ENCODE measurements at regions not wholly inside any gene's neighbourhood (a gene's known extent, or its start where the extent isn't known, plus 50 kb on each side); places are given as distances from the start of the nearest gene placed in this dataset.
"Not testable (repeated sequence)": the region's sequence is repeated elsewhere in the genome, so short reads cannot be mapped to it uniquely, and the experiment has no call there.

DNA sequence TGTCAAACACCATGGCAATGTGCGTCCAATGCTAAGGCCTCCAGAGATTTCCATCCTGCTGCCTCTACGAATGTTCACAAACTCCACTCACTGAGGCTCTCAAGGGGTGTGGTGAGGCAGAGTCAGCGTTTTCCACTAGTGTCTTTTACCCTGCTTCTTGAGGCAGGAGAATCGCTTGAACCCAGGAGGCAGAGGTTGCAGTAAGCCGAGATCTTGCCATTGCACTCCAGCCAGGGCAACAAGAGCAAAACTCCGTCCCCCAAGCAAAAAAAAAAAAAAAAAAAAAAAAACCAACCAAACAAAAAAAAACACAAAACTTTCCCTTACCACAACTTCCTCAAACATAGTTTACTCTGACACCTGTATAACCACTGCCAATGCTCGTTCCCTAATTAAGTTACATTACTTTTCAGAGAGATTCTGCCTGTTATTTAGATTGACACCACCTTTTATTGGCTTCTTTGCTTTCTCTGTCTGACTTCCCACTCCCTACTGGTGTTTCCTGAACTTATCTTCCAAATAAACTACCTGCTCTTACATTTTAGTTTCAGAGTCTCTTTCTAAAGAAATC lies 102.1 kb upstream of the ZNF746 start:
- DNase-seq, result no peak

DNA sequence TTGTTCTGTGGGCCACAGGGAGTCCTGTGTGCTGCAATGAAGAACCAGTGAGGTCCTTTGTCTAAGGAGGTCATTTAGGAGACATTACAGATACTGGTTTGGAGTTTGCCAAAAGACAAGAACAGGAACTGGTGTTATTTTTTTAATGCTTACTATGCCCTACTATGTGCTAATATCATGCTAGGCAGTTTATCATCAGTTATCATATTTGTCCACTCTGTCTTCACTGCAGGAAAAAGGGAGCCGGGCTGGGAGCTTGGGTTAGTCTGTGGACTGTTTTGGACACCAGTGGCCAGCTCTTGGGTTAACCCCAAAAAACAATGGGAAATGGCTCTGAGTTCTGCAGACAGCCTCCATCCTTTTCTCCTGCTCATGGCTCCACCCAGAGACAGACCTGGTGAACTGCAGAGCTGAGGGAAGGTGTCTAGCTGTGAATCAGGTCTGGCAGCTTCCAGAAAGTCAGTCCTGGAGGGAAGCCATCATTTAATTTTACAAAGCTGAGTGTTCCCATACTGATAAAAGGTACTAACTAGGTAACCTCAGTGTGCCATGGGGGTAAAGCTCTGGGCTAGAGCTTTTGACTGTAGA lies 101.2 kb upstream of the ZNF746 start:
- DNase-seq, result no peak

DNA sequence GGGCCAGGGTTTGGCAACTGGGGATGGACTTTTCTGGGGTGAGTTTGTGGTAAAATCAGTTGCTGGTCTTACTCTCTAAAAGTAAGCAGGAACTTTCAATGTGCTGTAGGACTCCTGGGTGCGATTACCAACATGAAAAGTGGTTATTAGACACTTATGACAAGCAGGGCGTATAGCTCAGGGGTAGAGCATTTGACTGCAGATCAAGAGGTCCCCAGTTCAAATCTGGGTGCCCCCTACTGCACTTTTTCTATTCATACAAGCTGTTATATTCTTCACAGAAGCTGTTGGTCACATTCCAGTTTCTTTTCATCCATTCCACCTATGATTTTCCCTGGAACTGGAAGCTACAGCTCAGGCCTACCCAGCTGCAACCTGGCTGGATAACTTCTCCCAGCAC lies 100.2 kb upstream of the ZNF746 start:
- DNase-seq, result not testable (repeated sequence)

DNA sequence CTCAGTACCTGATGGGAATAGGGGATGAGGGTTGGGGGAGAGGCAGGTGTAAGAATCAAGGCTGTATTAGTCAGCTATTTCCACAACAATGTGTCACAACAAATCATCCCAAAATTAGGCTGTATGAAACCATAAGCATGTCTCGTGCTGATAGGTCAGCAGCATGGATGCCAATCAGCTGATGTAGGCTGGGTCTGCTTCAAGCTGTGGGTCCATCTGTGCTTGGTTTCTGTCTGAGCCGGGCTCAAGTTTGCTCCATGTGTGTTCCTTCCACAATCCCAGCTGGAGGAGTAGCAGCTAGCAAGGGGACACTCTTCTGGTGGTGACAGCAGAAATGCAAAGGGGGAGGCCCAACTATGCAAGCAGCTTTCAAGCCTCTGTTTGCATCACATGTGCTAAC lies 97.9 kb upstream of the ZNF746 start:
- DNase-seq, result no peak

DNA sequence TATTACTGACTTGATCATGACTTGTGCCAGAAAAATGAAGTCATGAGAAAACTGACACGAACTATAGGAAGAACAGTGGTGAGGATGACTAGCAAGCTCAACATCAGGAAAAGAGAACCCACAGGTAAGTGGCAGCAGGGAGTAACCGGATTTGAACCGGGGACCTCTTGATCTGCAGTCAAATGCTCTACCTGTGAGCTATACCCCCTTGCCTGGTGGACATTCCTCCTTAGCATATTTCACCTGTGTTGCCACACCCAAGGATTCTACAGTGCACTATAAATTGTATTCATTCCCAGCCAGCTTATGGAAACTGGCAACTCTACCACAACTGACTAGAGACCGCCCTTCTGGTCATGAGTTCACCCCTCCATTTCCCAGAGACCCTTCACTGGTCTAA lies 97.5 kb upstream of the ZNF746 start:
- no peak for DNase-seq

DNA sequence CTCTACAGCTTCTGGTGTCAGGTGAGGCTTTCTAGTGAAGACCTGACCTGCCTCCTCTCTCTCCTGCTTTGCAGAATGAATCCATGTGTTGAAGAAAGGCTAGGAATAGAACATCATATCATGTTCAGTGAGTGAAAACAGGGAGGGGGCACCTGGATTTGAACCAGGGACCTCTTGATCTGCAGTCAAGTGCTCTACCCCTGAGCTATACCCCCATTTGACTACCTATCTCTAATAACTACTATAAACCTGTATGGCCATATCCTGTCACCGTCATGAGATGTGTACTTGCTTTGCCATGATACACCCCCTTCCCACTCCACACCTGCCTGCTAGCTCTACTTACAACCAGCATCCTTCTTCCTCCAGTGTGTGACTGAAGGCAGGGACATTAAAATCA lies 91.3 kb upstream of the ZNF746 start:
- DNase-seq, result no peak

DNA sequence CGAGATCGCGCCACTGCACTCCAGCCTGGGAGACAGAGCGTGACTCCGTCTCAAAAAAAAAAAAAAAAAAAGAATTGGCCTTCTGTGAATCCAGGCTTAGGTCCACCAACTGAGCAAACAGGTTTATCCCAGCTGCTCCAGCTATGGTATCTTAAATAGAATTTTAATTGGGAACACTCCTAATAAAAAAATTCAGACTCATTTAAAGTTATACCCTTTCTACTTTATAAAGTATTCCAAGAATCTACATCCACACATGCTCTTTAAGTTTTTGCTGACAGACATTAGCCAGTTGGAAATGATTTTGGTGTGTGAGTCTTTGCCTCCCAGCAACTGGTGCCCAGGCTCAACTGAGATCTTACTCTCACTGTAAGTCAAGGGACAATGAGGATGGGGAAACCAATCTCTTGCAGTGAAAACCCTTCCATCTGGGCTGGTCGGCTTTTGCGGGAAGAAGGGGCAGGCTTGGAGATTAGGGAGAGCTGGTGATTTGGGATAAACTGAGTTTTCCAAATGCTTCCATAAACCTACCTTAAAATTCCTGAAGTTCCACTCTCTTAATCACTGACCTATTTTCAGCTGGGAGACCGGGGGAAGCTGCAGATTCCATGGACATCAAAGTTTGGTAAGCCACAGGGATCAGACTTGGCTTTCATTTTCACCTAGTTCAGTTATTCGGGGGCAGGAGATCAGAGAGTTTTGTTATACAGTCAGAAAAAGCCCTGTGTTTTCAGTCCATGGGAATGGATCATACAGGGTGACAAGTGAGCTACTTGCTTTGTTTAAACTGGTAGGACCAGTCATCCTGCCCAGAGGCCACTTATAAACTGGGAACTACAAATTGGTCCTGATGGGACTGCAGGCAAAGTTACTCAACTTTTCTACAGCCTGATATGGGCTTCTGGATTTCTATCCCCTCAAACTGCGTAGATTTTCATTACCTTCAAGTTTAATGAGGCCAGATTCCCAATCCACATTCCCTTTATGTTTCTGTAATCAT lies 89.3 kb upstream of the ZNF746 start:
- DNase-seq, result no peak

DNA sequence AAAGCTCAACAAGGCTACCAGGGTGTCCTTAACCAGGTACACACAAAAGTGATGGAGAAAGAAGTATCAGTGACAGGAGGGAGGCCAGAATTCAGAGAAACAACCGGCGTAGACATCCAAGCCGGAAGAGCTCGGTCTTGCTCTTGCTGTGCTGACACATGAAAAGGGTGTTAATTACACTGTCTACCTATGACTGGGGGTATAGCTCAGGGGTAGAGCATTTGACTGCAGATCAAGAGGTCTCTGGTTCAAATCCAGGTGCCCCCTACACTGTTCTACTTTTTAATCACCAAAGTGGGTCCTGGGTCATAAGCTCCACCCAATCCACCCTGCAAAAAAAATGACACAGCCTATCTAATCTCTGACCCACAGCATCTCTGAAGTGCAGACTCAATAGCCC lies 86.9 kb upstream of the ZNF746 start:
- DNase-seq, result no peak

DNA sequence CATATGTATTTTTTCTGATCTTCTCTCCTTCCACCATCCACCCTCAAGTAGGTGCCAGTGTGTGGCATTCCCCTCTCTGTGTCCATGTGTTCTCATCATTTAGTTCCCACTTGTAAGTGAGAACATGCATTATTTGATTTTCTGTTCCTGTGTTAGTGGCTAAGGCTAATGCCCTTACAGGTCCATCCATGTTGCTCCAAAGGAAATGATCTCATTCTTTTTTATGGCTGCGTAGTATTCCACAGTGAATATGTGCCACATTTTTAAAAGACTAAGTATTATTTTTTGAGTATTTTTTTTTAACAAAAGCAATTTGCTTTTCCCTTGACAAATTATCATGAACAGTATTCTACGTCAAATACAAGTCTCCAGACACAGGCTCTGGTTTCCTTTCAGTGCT lies 86.4 kb upstream of the ZNF746 start:
- DNase-seq, result no peak

DNA sequence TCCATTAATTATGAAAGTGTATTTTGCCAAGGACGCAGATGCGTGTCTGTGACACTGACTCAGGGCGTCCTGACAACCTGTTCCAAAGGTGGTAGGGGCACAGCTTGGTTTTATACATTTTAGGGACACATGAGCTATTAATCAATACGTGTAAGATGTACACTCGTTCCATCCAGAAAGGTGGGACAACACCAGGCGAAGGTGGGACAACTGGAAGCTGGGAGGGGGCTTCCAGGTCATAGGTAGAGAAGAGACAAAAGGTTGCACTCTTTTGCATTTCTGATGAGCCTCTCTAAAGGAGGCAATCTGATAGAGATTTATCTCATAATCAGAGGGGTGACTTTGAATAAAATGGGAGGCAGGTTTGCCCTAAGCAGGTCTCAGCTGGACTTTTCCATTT lies 82.7 kb upstream of the ZNF746 start:
- DNase-seq, result no peak

DNA sequence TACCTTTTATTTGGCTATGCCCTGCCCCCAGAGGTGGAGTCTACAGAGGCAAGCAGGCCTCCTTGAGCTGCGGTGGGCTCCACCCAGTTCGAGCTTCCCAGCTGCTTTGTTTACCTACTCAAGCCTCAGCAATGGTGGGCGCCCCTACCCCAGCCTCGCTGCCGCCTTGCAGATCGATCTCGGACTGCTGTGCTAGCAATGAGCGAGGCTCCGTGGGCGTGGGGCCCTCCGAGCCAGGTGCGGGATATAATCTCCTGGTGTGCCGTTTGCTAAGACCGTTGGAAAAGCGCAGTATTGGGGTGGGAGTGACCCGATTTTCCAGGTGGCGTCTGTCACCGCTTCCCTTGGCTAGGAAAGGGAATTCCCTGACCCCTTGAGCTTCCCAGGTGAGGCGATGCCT lies 81.8 kb upstream of the ZNF746 start:
- not testable (repeated sequence) for DNase-seq

DNA sequence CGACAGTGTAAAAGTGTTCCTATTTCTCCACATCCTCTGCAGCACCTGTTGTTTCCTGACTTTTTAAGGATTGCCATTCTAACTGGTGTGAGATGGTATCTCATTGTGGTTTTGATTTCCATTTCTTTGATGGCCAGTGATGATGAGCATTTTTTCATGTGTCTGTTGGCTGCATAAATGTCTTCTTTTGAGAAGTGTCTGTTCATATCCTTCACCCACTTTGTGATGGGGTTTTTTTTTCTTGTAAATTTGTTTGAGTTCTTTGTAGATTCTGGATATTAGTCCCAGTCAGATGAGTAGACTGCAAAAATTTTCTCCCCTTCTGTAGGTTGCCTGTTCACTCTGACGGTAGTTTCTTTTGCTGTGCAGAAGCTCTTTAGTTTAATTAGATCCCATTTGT lies 76.8 kb upstream of the ZNF746 start:
- not testable (repeated sequence) for DNase-seq

DNA sequence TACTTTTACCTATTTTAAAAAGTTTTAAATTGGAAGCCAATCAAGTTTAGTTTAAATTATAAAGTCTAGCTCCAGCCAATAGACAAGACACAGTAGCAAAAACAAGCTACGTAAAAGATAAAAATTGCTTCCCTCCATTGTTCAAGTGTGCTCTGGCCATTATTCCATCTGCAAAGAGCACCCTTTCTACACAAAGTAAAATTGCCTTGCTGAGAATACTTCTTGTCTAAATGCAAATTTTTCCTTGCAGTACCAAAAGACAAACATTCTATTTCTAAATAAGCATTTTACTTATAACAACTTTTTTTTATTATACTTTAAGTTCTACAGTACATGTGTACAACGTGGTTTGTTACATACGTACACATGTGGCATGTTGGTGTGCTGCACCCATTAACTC lies 75.9 kb upstream of the ZNF746 start:
- no peak for DNase-seq

DNA sequence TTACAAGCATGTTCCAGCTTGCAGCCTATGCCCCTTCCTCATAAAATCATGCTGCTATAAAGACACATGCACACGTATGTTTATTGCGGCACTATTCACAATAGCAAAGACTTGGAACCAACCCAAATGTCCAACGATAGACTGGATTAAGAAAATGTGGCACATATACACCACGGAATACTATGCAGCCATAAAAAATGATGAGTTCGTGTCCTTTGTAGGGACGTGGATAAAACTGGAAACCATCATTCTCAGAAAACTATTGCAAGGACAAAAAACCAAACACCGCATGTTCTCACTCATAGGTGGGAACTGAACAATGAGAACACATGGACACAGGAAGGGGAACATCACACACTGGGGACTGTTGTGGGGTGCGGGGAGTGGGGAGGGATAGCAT lies 75.3 kb upstream of the ZNF746 start:
- DNase-seq, result not testable (repeated sequence)

DNA sequence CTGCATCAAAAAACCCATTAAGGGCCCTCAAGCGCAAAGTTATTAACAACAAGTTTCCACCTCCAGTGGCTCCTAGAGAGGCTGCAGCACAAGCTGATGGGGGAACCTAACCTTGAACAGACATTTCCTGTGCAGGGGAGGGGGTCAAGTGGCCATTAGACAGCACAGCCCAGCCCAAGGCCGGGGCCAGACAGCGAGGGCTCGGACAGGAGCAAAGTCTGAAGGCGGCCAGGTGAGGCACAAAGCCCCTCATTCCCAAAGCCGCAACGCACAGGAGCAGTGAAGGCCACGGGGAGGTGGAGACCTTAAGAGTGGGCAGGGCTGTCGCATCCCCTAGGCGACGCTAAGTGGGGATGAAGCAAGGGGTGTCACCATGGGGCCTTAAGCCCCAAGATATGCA lies 73.2 kb upstream of the ZNF746 start:
- no peak for DNase-seq

DNA sequence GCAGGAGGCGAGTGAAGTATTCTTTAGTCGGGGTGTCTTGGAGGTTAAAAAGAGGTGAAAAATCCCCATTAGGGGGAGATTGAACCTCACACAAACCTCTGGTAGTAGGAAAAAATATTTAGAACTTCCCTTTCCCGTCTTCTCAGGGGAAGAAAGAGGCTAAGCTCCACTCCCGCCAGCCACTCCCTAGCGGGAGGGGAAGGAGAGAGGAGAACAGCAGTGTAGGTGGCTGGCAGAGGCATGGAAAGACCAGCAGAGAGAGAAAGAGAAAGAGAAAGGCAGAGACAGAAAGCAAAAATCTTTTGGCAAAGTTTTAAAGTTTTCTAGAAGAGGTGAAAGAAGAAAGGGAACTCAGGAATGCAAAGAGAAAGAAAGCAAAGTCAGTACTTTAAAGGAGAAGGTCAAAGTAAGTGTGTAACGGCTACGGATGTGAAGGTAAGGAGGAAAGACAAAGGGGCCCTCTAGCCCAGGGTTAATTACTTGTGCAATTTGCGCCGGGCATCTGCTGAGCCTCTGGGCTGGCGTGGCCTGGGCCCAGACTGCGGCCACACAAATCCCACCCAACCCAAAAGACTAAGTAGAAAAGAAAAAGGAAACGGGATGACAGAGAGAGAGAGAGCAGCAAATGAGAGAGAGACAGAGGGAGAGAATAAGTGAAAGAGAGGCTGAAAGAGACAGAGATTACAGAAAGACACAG lies 72.3 kb upstream of the ZNF746 start:
- DNase-seq, result no peak

DNA sequence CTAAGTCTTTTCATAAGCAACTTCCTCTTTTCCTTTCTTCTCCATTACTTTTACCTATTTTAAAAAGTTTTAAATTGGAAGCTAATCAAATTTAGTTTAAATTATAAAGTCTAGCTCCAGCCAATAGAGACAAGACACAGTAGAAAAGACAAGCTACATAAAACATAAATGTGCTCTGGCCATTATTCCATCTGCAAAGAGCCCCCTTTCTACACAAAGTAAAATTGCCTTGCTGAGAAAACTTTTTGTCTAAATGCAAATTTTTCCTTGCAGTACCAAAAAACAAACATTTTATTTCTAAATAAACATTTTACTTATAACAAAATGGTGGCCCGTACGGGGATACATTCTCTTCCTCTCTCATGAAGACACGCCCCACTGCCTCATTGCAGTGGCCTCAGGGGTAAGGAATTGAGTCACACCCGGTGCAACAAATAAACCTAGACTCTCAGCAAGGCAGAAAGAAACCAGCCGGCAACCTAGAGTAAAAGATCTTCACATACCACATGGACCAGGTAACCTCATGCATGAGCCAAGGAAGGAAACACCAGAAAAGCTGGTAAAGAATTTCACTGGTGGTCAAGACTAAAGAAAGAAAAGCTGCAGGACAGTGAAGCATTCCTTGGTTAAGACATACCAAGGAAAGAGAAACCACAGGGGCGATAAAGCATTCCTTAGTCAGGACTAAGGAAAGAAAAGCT lies 71.6 kb upstream of the ZNF746 start:
- no peak for DNase-seq

DNA sequence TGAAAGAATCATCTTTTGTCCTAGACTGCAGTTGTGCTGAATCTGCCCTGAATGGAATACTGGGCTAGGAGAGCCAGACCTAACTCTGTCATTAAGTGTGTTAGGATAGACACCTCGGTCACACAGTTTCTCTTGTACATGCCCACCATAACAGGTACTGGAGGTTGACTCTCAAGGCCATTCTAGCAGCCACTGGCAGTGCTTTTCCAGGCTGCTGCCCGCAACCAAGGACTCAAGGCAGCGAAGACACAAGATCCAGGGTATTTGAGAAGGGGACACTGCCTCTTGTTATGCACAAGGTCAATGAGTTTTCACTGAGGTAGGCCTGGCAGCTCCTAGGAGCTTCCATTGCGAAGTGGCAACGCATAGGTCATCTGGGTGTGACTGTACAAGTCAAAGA lies 70.6 kb upstream of the ZNF746 start:
- no peak for DNase-seq

DNA sequence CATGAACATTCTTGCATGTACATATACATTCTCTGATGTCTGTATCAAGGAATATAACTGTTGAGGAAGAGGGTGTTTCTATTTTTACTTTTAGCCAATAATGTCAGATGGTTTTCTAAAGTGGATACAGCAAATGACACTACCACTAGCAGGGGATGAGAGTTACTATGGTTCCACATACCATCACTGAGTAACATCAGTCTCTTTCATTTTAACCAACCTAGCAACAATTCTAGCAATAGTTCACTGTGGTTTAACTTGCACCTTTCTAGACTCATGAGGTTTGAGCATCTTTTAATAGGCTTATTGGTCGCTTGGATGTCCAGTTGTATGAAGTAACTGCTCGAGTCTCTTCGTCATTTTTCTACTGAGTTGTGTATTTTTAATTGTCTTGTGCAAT lies 68.5 kb upstream of the ZNF746 start:
- DNase-seq, result no peak

DNA sequence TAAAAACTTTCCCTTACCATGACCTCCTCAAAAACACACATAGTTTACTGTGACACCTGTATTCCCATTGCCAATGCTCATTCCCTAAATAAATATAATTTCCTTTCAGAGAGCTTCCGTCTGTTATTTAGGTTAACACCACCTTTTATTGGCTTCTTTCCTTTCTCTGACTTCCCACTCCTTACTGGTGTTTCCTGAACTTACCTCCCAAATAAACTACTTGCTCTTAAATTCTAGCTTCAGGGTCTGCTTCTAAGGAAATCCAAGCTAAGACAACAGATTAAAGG lies 67.4 kb upstream of the ZNF746 start:
- no peak for DNase-seq

DNA sequence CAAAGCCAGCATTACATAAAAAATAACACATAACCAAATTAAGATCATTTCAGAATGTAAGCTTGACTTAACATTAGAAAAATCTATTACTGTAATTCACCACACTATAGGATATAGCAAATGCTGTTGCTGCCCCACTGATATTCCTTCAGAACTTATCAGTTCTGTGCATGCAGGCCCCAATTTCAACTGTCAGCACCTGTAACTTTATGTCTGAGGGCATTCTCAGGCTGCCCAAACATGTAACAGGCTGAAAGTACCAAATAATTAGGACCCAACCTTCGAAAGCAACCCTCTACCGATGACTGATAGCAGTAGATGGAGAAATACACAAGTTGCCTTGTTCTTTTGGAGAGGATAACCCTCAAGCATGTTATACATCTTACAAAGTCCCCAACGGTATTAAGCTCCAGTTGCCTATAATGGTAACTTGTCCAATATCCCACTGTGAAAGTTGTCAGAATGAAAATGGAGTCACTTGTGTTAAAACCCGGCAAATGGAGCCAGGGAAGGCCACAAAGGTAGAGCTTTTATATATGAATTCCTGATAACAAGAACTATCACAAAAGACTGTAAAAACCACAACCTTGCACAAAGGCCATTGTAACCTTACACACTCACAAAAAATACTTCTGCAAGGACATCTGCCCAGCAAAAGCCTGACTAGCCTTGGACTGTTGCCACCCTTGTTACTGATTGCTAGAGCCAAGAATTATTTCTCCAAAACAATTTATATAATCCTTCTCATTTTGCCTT lies 66.9 kb upstream of the ZNF746 start:
- DNase-seq, result no peak

DNA sequence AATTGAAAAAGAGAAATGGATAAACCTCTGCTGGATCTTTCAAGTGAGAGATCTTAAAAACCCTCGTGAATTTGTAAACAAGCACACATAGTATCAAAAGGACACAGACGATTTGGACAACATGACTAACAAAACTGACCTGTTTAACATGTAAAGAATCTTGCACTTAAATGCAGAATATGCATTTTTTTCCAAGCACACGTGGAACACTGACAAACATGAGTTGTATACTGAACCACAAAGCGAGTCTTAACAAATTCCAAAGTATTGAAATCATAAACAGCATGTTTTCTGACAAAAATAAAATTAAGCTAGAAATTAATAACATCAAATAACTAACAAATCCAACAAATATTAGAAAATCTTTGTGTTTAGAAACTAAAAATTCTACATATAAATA lies 65.0 kb upstream of the ZNF746 start:
- no peak for DNase-seq
